ENCODE measurements at regions not wholly inside any gene's neighbourhood (a gene's known extent, or its start where the extent isn't known, plus 50 kb on each side); places are given as distances from the start of the nearest gene placed in this dataset.

DNA sequence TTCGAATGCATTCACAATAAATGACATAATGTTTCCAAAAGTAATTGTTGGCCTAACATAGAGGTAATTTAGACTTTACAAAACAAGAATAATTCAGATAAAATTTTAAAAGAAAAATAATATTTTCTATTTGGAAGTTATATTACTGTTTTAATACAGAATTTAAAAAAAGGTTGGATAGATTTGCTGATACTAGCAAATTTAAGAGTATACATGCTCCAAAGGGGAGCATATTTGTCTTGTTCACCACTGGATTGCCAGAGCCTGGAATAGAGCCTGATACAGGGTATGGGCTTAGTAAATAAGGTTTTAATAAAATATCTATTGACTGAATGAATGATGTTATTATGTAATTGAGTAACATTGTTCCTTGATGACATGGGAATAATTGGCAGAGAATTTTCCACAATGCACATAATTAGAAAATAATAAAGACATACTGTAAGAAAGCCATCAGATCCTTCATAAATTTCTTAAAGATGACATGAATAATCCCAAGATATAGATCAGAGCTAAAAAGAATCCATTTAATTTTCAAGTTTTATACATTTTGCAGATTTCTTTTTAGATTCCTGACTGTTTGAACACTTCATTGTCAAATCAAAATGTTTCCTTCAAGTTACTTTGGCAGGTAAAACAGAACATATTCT, 305.3 kb downstream of the SLC6A15 start:
- DNase-seq (ENCODE audit: insufficient read length, low spot score) (no peak), FAIRE-seq (no peak)

DNA sequence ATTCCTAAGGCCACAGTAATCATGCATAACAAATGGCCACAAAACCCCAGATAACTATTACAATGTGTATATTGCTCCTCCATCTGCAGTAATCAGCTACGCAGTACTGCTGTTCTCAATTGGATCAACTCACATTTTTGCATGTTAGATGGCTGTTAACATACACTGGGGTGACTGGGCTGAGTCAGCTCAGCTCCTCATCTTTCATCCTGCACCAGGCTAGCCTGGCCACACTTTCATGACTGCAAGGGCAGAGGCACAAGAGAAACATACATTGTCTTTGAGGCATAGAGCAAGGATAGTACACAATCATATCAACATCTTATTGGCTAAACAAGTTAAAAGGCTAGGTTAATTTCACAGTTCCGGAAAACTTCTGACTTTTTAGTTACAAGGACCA, 306.6 kb downstream of the SLC6A15 start:
- no peak for DNase-seq (ENCODE audit: insufficient read length, low spot score)
- no peak for FAIRE-seq

DNA sequence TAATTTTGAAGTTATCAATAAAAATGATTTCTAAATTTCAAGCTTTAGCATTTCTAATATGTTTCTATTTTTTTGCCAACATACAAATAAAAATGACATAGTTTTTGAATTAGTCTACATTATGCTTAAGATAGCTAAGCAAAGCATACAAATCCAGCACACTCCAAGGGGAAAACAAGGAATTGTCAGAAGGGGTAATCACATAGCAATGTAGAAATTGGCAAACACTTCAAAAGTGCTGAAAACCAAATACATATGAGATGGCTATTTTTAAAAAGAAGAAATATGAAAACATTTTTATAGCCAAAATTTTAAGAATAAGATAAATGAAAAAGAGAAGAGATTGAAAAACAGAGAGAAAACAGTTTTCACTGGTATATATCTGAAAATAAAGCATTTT, 308.0 kb downstream of the SLC6A15 start:
- no peak for FAIRE-seq
- no peak for DNase-seq (ENCODE audit: insufficient read length, low spot score)

DNA sequence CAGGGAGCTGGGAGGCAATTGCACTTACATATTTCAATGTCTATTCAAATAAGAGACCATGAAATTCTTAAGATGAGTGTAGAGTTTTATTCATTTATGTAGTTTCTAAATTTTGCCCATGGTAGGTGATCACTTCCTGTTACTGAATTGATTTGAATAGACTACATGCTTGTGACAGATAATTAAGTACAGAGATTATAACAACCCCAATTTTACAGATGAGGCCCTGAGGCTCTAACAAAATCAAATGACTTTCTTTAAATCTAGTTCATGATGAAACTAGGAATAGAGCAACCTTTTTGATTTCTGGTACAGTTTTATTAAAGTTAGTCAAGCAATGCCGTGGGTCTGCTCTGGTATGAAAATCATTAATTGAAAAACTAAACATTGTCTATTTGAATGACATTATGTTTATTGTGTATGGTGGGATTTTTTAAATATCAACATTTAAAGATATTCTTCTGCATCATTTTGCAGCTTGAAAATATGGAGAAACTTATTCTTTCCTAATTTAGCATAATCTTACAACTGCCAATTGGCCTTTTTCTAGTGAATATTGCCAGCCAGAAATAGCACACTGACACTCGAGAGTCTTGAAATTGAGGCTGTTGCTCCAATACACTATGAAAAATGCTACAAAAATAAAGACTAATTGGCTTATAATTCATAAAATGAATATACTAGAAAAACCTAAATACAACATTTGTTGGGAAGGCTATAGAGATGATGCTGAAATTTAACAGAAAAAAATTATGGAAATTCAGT, 308.9 kb downstream of the SLC6A15 start:
- no peak for DNase-seq (ENCODE audit: insufficient read length, low spot score)
- FAIRE-seq, result no peak

DNA sequence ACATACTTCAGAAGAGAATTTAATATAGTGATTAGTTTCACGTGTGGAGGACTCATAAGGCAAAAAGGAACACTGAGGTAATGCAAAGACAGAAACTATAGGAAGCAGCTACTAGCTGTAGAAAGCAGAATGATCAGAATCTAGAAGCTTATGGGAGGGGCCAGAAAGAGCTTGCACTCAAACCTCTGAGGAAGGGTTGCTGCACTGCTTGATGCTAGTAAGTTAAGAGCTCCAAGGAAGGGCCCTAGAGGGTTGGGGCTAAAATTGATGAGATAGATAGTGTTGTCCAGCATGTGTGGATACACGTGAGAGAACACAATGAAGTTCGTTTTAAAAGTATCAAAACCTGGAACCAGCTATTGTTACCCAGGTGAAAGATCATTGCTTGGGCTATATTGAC, 311.1 kb downstream of the SLC6A15 start:
- DNase-seq (ENCODE audit: insufficient read length, low spot score) (no peak), FAIRE-seq (no peak)

DNA sequence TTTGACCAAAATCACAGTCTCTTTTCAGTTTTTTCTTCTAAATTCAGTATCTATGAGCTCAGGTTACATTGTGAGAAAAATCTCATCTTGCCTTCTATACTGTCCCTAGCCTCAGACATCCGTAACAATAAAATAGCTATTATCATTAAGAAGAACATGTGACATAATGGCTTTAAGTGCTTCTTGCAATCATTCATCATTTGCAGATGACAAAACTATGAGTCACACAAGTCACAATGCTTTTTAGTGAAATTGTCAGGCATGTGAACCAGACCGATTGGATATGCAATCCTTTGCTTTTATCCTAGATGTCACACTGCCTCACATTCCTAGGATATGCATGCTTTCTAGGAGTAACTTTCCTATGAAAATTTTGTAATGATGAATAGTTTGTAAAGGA, 313.1 kb downstream of the SLC6A15 start:
- DNase-seq (ENCODE audit: insufficient read length, low spot score), result no peak
- no peak for FAIRE-seq

DNA sequence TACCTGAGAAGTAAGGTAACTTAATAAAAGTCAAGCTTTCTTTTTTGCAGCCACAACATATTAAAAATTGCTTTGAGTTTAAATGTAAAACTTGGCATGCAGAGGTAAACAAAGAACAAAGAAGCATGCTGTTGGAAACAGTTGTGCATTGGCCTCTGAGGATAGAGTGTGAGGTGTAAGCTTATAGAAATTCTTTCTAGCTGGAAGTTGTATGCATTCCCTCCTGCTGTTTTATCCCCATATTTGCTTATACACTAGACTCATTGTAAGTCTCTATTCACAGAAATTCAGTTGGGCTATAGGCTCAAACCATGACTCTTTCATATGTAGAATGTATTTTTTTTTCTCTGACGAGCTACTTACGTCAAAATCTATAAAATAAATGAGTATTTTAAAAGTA, 316.3 kb downstream of the SLC6A15 start:
- no peak for FAIRE-seq
- no peak for DNase-seq (ENCODE audit: insufficient read length, low spot score)

DNA sequence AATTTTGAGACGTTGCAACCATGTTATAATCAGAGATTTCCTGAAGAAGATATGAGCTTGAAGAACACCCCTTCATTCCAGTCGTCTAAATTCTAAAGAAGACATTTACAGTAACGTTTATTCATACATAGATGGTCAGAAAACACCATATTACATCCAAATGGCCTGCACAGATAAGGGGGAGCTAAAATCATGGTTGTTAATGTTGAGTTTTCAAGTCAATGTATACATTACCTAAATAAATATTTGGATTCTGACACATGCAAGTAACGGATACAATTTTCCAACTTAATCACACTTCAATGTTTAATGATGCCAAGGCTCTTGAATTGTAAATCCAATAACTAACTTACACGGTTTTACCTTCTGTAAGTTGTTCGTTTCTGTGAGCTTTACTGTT, 318.4 kb downstream of the SLC6A15 start:
- FAIRE-seq (no peak), DNase-seq (ENCODE audit: insufficient read length, low spot score) (no peak)

DNA sequence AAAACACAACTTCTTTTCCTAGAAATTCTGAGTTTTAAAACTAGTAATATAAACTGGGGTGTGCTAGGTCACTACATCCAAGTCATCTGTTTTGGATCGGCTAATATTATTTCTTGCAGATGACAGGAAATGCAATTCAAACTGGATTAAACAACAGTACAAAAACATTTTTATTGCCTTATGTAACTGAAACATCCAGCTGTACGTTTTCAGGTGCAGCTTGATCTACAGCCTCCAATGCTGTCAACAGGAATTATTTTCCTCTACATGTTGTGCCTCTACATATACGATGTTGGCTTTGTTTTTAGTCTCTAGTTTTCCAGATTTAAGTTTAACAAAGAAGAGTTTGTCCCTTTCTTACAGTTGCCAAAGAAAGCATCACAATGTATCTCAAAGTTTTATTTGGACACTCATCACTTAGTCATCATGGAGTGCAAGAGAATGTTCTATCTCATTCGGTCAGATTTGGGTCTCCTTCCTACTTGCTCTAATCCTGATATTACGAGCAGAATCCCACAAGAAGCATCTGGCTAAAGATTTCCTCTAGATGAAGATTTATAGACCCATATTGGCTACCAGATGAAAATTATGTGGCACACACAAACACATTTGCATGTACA, 326.7 kb downstream of the SLC6A15 start:
- no peak for FAIRE-seq
- DNase-seq (ENCODE audit: insufficient read length, low spot score), result no peak

DNA sequence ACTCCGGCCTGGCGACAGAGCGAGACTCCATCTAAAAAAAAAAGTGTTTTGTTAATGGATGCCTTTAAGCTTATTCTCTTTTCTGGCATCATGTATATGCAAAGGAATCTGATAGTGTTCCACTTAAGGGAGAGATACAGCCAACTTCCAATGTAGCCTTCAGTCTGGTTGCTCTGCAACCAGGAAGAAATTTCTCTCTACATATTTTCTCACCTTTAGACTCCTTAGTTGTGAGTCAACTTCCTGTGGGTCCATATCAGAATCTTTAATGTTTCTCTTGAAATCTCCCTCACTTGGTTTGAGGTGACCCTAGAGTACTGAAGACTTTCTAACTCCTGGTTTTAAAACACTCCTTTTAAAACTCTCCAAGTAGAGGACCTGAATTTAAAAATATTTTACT, 340.4 kb downstream of the SLC6A15 start:
- DNase-seq (ENCODE audit: insufficient read length, low spot score) (no peak), FAIRE-seq (no peak)

DNA sequence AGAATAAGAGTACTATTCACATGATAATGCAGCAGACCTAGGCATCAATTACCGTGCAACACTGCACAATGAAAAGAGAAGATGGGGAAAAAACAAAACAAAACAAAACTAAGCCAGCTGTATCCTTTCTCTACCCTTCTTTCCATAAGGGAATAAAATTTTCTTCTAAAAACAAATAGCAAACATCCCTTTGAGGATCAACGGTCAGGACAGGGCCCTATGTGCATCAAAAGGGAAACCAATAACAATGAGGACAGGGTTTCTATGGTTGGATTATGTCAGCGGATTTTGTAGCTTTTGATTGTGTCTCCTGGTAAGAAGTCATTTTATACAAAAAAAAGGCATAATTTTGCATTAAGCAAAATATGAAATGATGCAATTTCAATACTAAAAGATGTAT, 350.3 kb downstream of the SLC6A15 start:
- FAIRE-seq, result no peak
- DNase-seq (ENCODE audit: insufficient read length, low spot score), result no peak

DNA sequence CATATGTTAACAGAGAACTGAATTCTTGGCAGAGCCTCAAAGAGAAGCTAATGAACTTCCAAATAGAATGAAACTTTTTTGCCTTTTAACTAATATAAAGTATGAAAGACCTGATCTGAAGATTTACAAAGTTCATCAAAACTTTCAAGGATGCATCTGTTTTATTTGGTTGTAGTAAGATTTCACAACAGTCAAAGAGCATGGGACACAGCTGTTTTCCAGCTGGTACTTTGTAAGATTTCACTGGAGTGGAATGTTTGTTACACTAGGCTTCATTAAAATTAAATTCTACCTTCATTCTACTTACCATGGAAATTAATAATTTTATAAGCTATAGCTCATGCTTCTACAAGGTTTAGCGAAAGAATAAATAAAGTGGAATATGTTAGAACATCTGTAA, 351.2 kb downstream of the SLC6A15 start:
- FAIRE-seq (no peak), DNase-seq (ENCODE audit: insufficient read length, low spot score) (no peak)

DNA sequence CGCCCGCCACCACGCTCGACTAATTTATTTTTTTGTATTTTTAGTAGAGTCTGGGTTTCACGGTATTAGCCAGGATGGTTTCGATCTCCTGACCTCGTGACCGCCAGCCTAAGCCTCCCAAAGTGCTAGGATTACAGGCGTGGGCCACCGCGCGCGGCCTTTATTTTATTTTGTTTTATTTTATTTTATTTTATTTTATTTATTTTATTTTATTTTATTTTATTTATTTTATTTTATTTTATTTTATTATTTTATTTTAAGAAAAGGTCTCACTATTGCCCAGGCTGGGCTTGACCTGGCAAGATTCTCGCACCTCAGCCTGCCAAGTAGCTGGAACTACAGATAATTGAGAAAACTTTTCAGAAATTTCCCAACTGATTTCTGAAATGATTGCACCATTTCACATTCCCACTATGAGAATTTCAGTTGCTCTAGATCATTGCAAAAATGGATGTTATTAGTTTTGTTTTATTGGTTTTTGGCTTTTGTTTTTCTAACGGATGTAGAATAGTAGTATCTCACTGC, 358.3 kb downstream of the SLC6A15 start:
- DNase-seq (ENCODE audit: insufficient read length, low spot score) (no peak), FAIRE-seq (no peak)

DNA sequence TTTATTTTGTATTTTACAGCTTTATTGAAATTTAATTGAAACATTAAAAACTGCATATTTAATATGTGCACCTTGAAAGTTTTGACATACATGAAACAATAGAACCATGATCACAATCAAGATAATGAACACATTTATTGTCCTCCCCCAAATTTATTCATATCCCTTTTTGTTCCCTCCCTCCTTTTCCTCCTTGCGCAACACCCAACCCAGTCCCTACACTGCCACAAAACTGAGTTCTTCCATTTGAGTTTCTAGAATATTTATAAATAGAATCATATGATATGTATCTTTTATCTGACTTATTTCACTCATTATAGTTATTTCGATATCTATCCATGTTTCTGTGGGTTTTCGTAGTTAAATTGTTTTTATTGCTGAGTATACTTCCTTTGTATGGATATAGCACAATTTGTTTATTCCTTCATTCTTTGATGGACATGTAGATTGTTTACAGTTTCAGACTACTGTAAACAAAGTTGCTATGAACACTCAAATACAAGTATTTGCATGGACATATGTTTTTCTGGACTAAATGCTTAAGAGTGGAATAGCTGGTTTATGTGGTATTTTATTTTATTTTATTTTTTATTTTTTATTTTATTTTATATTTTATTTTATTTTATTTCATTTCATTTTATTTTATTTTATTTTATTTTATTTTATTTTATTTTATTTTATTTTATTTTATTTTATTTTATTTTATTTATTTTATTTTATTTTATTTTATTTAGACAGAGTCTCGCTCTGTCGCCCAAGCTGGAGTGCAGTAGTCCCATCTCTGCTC, 359.1 kb downstream of the SLC6A15 start:
- no peak for FAIRE-seq
- no peak for DNase-seq (ENCODE audit: insufficient read length, low spot score)

DNA sequence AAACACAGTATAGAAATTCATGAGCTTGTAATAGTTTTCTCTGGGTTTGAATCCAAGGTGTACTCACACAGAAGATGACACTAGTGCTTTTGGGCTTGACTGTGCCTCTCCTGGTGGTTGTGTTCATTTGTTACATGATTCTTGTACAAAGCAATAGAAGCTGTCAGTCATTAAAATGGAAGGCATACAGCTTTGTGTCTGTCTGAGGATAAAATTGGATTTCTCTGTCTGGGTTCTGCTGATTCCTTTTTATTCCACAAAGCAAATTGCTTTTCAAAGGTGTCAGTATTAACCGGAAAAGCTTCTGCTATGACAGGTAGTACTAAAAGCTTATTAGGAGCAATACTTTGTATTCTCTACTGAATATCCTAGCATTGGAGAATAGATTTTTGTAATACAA, 361.2 kb downstream of the SLC6A15 start:
- DNase-seq (ENCODE audit: insufficient read length, low spot score), result no peak
- FAIRE-seq, result no peak

DNA sequence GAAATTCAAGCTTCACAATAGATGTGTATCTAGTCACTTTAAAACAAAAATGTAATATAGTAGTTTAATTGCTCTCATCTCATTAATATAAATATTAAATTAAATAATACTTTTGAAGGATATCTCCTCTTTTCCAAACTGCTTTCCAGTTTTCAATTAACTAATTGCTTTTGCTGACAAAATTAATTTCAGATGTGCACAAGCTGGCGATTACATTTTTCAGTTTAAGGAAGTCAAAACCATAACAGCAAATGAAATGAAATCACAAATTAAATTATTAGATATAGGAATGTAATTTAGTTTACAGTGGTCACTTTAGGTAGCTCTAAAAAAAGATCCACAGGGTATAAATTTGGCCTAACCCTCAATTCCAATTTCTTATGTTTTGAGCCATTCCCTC, 362.1 kb downstream of the SLC6A15 start:
- DNase-seq (ENCODE audit: insufficient read length, low spot score), result no peak
- FAIRE-seq, result no peak

DNA sequence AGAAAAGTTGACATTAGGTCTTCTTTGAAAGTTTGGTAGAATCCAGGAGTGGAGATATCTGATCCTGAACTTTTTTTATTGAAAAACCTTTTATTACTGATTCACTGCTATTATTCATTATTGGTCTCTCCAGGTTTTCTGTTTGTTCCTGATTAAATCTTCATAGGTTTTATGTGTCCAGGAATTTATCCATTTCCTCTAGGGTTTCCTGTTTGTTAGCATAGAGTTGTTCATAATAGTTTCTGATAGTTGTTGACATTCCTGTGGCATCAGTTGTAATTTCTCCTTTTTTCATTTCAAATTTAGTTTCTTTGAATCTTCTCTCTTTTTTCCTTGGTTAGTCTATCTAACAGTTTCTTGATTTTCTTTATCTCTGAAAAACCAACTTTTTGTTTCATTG, 370.3 kb downstream of the SLC6A15 start:
- FAIRE-seq, result no peak
- DNase-seq (ENCODE audit: insufficient read length, low spot score), result no peak

DNA sequence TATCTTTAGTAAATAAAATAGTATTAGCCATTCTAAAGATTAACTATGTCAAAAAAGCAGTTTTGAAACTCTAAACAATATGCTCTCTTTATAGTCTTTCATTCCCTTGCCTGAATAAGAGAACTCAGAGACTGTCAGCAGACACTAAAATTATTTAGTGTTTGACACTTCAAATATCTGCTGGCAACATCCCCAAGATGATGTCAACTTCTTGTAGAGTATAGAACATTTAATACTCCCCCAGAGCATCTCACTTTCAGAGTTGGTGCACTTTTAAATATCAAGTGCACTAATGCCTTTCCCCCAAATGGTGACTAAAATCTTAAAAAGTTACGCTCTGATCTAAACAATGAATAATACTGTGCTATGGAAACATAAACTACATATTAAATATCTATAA, 374.9 kb downstream of the SLC6A15 start:
- no peak for DNase-seq (ENCODE audit: insufficient read length, low spot score)
- FAIRE-seq, result no peak

DNA sequence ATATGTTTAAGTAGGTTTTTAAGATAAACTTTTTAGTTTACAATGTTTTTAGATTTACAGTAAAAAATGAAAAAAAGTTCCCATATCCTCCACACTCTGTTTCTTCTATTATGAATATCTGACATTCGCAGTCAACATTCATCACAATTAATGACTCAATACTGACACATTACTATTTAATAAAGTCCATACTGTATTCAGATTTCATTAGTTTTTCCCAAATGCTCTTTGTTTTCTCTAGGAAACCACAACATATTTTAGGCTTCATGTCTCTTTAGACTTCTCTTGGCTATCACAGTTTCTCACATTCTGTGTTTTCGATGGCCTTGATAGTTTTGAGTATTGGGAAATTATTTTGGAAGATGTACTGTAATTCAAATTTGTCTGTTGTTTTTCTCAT, 399.8 kb downstream of the SLC6A15 start:
- no peak for DNase-seq (ENCODE audit: insufficient read length, low spot score)
- FAIRE-seq, result no peak

DNA sequence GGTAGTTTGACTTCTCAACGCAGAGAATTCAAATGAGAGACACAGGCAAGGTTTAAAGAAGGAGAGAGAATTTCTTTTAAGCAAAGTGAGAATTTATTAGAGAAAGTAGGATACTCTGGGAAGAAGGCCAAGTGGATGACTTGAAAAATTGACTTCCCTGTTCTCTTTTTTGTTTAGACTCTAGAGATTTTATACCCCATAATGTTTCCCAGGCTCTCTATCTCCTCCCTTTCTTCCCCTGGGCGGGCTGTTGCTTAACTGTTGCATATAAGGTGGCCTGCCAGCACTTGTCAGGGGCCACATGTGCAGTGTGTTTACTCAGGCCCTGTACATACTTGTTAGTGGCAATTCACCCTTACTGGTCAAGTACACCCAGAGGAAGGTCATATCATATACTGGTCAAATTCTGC, 403.7 kb downstream of the SLC6A15 start:
- DNase-seq (ENCODE audit: insufficient read length, low spot score) (no peak), FAIRE-seq (no peak)
